Parathyroid adenoma (tissue), 2 donors: ENCODE measurements at regions not wholly inside any gene's neighbourhood (a gene's known extent, or its start where the extent isn't known, plus 50 kb on each side); places are given as distances from the start of the nearest gene placed in this dataset.

ENCODE experiments used
- H2AFZ ChIP-seq: fragments of 300-600 bp; sonication (generic); one replicate; pipeline ENCODE4 v1.7.0; 2017; ENCODE audit warnings: antibody characterized with exemption, mild to moderate bottlenecking
- H3K27ac ChIP-seq: fragments of 300-600 bp; sonication (generic); one replicate; pipeline ENCODE4 v1.7.0; 2017
- H3K27me3 ChIP-seq: fragments of 300-600 bp; sonication (generic); one replicate; pipeline ENCODE4 v1.7.0; 2017; ENCODE audit warnings: low read length; ENCODE audit not compliant: control insufficient read depth, insufficient read depth
- H3K36me3 ChIP-seq: fragments of 300-600 bp; sonication (generic); one replicate; pipeline ENCODE4 v1.7.0; 2017; ENCODE audit warnings: low read length; ENCODE audit not compliant: control insufficient read depth, insufficient read depth
- H3K4me1 ChIP-seq: fragments of 300-600 bp; sonication (generic); one replicate; pipeline ENCODE4 v1.7.0; 2017; ENCODE audit warnings: control low read depth
- H3K4me2 ChIP-seq: fragments of 300-600 bp; sonication (generic); one replicate; pipeline ENCODE4 v1.7.0; 2017; ENCODE audit warnings: low read length
- H3K4me3 ChIP-seq: fragments of 300-600 bp; sonication (generic); one replicate; pipeline ENCODE4 v1.7.0; 2017; ENCODE audit warnings: low read depth, low read length
- H3K79me2 ChIP-seq: fragments of 300-600 bp; sonication (generic); one replicate; pipeline ENCODE4 v1.7.0; 2017; ENCODE audit warnings: control low read depth
- H3K9ac ChIP-seq: fragments of 300-600 bp; sonication (generic); one replicate; pipeline ENCODE4 v1.7.0; 2017; ENCODE audit warnings: mild to moderate bottlenecking
- H3K9me3 ChIP-seq: fragments of 300-600 bp; sonication (generic); one replicate; pipeline ENCODE4 v1.7.0; 2017; ENCODE audit warnings: low read length; ENCODE audit not compliant: control insufficient read depth
- TF ChIP-seq, protein P1 (sequence below): fragments of 300-600 bp; sonication (generic); IDR thresholded peaks from one replicate; pipeline ENCODE4 v1.7.0; 2017; ENCODE audit warnings: antibody characterized with exemption, mild to moderate bottlenecking
- donor health status: primary hyperparathyroidism.

DNA sequence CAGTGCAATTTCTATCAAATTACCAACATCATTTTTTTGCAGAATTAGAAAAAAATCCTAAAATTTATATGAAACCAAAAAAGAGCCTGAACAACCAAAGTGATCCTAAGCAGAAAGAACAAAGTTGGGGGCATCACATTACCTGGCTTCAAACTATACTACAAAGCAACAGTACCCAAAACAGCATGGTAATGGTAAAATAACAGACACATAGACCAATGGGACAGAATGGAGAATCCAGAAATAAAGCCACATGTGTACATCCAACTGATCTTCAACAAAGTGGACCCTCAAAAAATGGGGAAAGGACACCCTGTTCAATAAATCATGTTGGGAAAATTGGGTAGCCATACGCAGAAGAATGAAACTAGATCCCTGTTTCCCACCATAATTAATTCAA is 245.7 kb upstream of the CTAGE1 start:
- no peaks in the 10 kb centered on the region for H3K79me2 ChIP-seq
- H3K9ac ChIP-seq, result no peak overlapping the region
- H3K4me1 ChIP-seq, result no peaks in the 10 kb centered on the region
- no peaks in the 10 kb centered on the region for H3K9me3 ChIP-seq
- H3K27me3 ChIP-seq, result no peaks in the 10 kb centered on the region
- H3K4me2 ChIP-seq, result no peak overlapping the region
- TF ChIP-seq, protein P1, sequence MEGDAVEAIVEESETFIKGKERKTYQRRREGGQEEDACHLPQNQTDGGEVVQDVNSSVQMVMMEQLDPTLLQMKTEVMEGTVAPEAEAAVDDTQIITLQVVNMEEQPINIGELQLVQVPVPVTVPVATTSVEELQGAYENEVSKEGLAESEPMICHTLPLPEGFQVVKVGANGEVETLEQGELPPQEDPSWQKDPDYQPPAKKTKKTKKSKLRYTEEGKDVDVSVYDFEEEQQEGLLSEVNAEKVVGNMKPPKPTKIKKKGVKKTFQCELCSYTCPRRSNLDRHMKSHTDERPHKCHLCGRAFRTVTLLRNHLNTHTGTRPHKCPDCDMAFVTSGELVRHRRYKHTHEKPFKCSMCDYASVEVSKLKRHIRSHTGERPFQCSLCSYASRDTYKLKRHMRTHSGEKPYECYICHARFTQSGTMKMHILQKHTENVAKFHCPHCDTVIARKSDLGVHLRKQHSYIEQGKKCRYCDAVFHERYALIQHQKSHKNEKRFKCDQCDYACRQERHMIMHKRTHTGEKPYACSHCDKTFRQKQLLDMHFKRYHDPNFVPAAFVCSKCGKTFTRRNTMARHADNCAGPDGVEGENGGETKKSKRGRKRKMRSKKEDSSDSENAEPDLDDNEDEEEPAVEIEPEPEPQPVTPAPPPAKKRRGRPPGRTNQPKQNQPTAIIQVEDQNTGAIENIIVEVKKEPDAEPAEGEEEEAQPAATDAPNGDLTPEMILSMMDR, result no peak
- no peaks in the 10 kb centered on the region for H3K36me3 ChIP-seq
- no peak overlapping the region for H3K27ac ChIP-seq
- H3K4me3 ChIP-seq, result no peak overlapping the region
- no peak overlapping the region for H2AFZ ChIP-seq

DNA sequence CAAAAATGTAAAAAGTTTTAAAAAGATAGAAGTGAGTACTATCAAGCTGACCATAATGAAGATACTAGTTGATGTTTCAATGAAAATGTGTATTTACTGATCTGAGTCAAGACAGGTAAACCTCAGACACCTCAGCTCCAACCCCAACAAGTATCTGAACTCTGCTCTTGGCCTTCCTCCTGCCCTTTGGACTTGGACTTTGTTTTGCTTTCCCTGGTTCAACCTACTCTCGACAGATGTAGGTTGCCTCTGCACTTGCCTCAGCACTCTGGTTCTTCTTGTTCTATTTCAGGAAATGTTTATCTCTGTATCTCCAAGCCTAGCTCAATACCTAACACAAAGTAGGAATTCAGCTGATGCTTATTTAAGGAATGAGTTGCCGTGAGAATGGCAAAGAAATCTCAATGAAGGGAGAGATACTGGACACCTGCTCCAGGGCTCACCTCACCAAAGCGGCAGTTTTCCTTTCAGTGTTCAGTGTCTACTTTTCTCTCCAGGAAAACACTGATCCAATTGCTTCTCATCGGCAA is 248.8 kb upstream of the CTAGE1 start:
- H3K4me2 ChIP-seq, result no peak overlapping the region
- H3K9me3 ChIP-seq, result no peaks in the 10 kb centered on the region
- H3K36me3 ChIP-seq, result no peaks in the 10 kb centered on the region
- TF ChIP-seq, protein P1, result no peak
- H3K27ac ChIP-seq, result no peak overlapping the region
- no peak overlapping the region for H2AFZ ChIP-seq
- no peak overlapping the region for H3K4me3 ChIP-seq
- H3K27me3 ChIP-seq, result no peaks in the 10 kb centered on the region
- H3K4me1 ChIP-seq, result no peaks in the 10 kb centered on the region
- H3K79me2 ChIP-seq, result no peaks in the 10 kb centered on the region
- no peak overlapping the region for H3K9ac ChIP-seq

DNA sequence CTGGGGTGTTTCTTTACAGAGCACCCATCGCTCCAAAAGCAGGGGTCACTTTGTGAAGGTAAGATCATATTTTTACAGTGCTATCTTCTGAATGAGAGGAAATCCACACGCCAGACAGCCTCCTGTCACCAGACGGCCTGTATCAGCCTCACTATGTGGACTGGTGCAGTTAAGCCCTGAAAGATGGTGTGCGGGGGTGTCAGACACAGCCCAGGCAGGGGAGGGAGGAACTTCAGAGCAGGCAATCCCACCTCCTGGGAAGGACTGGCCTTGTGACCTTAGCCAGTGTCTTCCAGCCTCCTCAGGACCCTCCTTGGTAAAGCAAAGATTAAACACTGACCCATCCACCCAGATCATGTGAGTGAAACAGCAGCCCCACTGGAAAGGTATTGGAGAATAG is 249.4 kb upstream of the CTAGE1 start:
- Histone ChIP-seq H3K9ac (no peak overlapping the region), H3K27me3 (no peaks in the 10 kb centered on the region), H3K27ac (no peak overlapping the region), H2AFZ (no peak overlapping the region), H3K4me3 (no peak overlapping the region), H3K4me2 (no peak overlapping the region), H3K36me3 (no peaks in the 10 kb centered on the region), H3K9me3 (no peaks in the 10 kb centered on the region), H3K79me2 (no peaks in the 10 kb centered on the region), H3K4me1 (no peaks in the 10 kb centered on the region)
- TF ChIP-seq, protein P1, result no peak

DNA sequence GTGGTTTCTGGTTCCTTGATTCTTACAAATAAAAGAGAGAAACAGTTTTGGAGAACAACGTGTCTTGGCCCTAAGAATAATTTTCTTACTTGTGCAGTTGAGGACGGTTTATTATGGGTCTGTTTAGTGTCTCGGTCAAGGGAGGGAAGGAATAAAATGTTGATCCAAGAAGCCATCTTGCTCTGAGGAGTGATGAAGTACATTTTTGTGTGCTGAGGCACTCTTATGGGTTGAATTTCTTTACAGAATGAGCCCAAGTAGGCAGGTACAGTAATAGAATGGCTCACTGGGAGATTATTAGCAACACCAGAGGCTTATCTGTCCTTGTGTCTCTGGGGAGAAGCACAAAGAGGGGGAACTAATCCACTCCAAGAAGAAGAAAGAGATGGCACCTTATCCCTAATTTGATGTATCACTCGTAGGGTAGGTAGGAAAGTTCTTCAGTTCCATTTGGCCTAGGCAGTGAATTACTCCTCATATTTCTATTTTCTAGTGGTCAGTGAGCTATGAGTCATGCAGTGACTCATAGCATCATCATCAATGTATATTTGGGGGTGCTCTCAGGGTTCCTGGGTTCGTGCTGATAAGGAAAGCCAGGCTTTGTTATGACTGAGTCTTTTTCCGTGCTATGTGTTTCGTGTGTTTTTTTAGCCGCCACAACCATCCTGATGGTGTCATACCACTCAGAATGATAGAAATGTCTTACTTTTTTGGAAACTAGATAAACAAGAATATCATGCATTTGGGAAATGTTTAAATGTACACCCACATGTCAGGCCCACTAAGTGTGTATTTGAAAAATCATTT is 250.1 kb upstream of the CTAGE1 start:
- H3K27ac ChIP-seq, result no peak overlapping the region
- H3K27me3 ChIP-seq, result no peaks in the 10 kb centered on the region
- H3K9me3 ChIP-seq, result no peaks in the 10 kb centered on the region
- no peak overlapping the region for H3K4me2 ChIP-seq
- no peak overlapping the region for H2AFZ ChIP-seq
- TF ChIP-seq, protein P1, result no peak
- H3K9ac ChIP-seq, result no peak overlapping the region
- H3K4me3 ChIP-seq, result no peak overlapping the region
- H3K36me3 ChIP-seq, result no peaks in the 10 kb centered on the region
- H3K79me2 ChIP-seq, result no peaks in the 10 kb centered on the region
- H3K4me1 ChIP-seq, result no peaks in the 10 kb centered on the region

DNA sequence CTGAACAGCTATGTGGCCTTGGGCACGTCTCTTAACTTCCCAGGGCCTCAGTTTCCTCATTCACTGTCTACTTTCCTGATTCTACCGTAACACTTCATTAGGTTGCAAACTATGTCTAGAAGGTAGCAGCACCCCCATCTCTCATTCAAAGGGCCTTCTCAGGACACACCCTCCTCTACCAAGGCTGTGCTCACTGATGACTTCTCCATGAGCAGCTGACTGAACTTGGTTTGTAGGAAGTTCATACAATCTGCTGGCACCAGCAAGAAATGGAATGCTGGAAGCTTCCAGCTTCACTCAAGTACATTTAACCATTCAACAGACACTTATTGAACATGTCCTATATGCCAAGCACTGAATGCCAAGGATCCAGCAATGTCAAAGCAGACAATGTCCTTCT is 250.8 kb upstream of the CTAGE1 start:
- TF ChIP-seq, protein P1, result no peak
- no peaks in the 10 kb centered on the region for H3K9me3 ChIP-seq
- H3K4me2 ChIP-seq, result no peak overlapping the region
- H3K9ac ChIP-seq, result no peak overlapping the region
- H3K27me3 ChIP-seq, result no peaks in the 10 kb centered on the region
- no peaks in the 10 kb centered on the region for H3K79me2 ChIP-seq
- no peak overlapping the region for H2AFZ ChIP-seq
- no peak overlapping the region for H3K4me3 ChIP-seq
- no peaks in the 10 kb centered on the region for H3K36me3 ChIP-seq
- no peaks in the 10 kb centered on the region for H3K4me1 ChIP-seq
- no peak overlapping the region for H3K27ac ChIP-seq
